ENCODE measurements at regions not wholly inside any gene's neighbourhood (a gene's known extent, or its start where the extent isn't known, plus 50 kb on each side); places are given as distances from the start of the nearest gene placed in this dataset.
A peak's percentile ranks its signal among the peaks of the same experiment; 100 is the strongest.

DNA sequence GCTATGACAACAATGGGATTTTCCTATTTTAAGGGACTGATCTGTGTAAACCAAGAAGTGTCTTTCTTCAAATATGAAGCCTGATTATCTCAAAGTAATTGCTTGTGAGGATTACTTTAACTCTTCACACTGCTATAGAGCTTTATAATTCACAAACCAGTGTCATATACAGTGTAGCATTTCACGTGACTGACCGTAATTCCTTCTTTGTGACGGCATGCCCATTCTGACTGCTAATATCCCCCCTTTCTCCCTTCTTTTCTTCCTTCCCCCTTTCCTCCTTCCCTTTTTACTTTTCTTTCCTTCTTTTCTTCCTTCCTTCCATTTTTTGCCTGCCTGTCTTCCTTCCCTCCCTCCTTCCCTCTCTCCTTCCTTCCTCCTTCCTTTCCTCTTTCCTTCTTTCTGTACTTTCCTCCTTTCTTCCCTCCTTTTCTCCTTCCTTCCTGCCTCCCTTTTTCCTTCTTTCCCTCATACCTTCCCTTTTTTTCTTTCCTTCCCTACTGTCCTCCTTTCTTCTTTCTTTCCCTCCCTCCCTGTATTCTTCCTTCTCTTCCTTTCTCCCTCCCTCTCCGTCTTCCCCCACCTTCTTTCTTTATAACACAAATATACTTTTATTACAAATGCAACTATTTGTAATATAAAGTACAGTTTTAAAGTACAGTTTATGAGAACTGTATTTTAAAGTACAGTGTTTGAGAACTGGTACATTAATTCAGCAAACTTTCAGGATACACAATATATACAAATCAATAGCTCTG, 75.0 kb upstream of the EXOC2 start:
- no peak overlapping the region for H3K4me2 ChIP-seq
- no peaks in the 10 kb centered on the region for H3K9me3 ChIP-seq
- no peak for TF ChIP-seq Cebpa-rat (IDR thresholded peaks at IDR 0.05)
- no peak overlapping the region for H3K4me3 ChIP-seq
- H3K4me1 ChIP-seq = peaks cover 19% of the 10 kb centered on the region
- H4K20me1 ChIP-seq = no peaks in the 10 kb centered on the region
- H3K27ac ChIP-seq = no peak overlapping the region
- no peak overlapping the region for H3K9ac ChIP-seq
- H3K36me3 ChIP-seq = no peaks in the 10 kb centered on the region
- H3K27me3 ChIP-seq = no peaks in the 10 kb centered on the region

GRCh38 chr6:766625-767024, 73.7 kb upstream of the EXOC2 start:
- Histone ChIP-seq H3K4me3 (no peak overlapping the region), H3K9me3 (no peaks in the 10 kb centered on the region), H3K36me3 (no peaks in the 10 kb centered on the region), H3K4me1 (peaks cover 21% of the 10 kb centered on the region), H4K20me1 (no peaks in the 10 kb centered on the region), H3K27ac (no peak overlapping the region), H3K9ac (no peak overlapping the region), H3K27me3 (no peaks in the 10 kb centered on the region), H3K4me2 (peak overlapping the region; percentile 55)
- TF ChIP-seq Cebpa-rat (IDR thresholded peaks at IDR 0.05) = no peak

DNA sequence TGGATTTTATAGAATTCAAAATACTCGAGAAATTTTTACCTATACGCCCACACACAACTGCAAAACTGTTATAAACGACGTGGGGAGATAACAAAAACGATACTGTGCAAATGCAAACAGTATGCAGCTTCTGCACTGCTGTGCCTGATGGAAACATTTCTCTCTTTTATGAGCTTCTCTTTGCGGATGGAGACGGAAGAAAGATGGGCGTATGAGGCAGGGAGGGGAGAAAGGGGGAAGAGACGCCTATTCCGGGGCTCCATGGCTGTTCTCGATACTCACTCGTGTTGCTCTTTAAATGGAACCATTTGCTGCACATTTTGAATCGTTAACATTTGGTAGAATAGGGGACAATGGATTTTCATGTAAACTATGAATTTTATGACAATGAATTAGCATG, 69.1 kb upstream of the EXOC2 start:
- H3K27ac ChIP-seq = no peak overlapping the region
- no peak overlapping the region for H3K4me3 ChIP-seq
- no peak for TF ChIP-seq Cebpa-rat (IDR thresholded peaks at IDR 0.05)
- H3K36me3 ChIP-seq = no peaks in the 10 kb centered on the region
- peaks cover 20% of the 10 kb centered on the region for H3K4me1 ChIP-seq
- H3K27me3 ChIP-seq = no peaks in the 10 kb centered on the region
- no peaks in the 10 kb centered on the region for H4K20me1 ChIP-seq
- no peak overlapping the region for H3K9ac ChIP-seq
- H3K9me3 ChIP-seq = no peaks in the 10 kb centered on the region
- H3K4me2 ChIP-seq = no peak overlapping the region

DNA sequence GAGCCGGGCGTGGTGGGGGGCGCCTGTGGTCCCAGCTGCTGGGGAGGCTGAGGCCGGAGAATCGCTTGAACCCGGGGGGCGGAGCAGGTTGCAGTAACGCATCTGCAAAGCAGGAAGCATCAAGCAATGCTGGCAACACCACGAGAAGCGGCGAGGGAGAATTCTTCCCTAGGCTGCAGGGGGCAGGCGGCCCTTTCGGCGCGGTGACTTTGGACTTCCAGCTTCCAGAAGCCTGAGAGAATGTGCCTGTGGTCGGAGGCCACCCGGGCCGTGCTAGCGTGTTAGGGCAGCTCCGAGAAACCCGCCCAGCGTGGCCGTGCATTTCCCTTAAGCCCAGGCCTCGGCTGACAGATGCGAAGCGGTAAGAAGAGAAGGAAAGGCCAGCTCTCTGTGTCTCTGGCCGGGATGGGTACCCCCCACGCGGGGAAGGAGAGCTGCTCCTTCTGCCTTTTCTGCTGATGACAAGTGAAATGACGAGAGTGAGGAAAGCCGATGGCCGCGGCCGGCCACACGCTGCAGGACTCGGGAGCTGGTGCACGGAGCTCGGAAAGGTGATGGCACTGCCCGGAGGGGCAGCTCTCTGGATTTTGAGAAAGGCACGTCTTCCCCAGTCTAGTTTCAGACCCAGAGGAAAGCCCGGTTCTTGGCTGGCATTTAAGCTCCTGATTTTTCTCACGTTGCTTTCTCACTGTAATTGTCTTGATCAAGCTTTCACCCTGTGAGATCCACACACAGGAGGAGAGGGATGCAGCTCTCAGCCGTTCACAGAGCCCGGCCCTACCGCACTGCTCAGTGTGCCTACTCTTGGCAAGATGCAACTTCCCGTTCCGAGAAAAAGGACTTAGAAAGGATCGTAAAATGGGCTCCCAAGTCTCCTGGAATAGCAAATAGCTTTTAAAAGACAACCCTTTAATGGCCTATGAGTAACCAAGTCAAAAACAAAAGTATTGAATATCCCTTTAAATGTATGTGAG, 68.3 kb upstream of the EXOC2 start:
- Histone ChIP-seq H3K4me1 (peaks cover 13% of the 10 kb centered on the region), H3K4me2 (no peak overlapping the region), H3K27ac (no peak overlapping the region), H3K9ac (no peak overlapping the region), H3K36me3 (no peaks in the 10 kb centered on the region), H4K20me1 (no peaks in the 10 kb centered on the region), H3K27me3 (no peaks in the 10 kb centered on the region), H3K9me3 (no peaks in the 10 kb centered on the region), H3K4me3 (no peak overlapping the region)
- TF ChIP-seq Cebpa-rat (IDR thresholded peaks at IDR 0.05) = no peak

DNA sequence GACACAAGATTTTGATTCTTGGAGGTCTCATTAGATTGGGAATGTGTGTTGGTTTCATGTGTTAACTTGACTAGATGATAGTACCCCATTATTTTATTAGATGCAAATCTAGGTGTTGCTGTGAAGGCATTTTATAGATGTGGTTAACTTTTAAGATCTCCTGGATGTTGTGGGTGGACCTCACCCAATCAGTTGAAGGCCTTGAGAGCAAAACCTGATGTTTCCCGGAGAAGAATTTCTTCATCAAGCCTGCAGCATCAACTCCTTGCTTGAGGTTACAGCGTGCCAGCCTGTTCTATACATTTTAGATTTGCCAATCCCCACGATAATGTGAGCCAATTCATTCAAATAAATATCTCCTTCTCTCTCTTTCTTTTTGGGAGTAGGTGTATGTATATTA, 66.8 kb upstream of the EXOC2 start:
- Histone ChIP-seq H3K36me3 (no peaks in the 10 kb centered on the region), H3K4me3 (no peak overlapping the region), H3K27ac (no peak overlapping the region), H3K27me3 (no peaks in the 10 kb centered on the region), H3K9ac (no peak overlapping the region), H4K20me1 (no peaks in the 10 kb centered on the region), H3K4me1 (peaks cover 13% of the 10 kb centered on the region), H3K4me2 (no peak overlapping the region), H3K9me3 (no peaks in the 10 kb centered on the region)
- no peak for TF ChIP-seq Cebpa-rat (IDR thresholded peaks at IDR 0.05)

GRCh38 chr6:756224-756623, 63.3 kb upstream of the EXOC2 start:
- H3K4me3 ChIP-seq = no peak overlapping the region

DNA sequence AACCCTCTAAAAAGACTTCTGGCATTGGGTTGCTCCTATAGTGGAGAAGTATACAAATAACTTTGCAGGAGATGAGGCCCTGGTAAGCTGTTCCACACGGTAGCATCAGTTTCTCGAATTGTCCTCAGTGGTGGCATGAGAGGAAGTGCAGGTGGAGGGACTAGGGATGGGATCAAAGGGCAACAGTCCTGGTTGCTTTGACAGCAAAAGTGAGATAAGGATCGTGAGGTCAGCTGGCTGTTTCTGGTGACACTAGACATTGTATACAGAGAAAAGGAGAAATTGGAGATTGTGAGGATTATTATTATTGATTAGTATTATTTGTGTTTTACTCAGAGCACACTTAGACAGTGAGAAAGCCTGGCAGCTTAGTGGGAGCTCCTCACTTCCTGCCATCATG, 61.3 kb upstream of the EXOC2 start:
- Histone ChIP-seq H3K4me1 (no peaks in the 10 kb centered on the region), H3K9ac (no peak overlapping the region), H3K36me3 (no peaks in the 10 kb centered on the region), H3K4me2 (no peak overlapping the region), H3K9me3 (no peaks in the 10 kb centered on the region), H3K27ac (no peak overlapping the region), H3K4me3 (no peak overlapping the region), H4K20me1 (no peaks in the 10 kb centered on the region), H3K27me3 (no peaks in the 10 kb centered on the region)
- no peak for TF ChIP-seq Cebpa-rat (IDR thresholded peaks at IDR 0.05)

More at GRCh38 chr6:756224-756623, 63.3 kb upstream of the EXOC2 start:
- Histone ChIP-seq H3K4me2 (no peak overlapping the region), H3K9ac (no peak overlapping the region), H3K4me1 (no peaks in the 10 kb centered on the region), H3K9me3 (no peaks in the 10 kb centered on the region), H4K20me1 (no peaks in the 10 kb centered on the region), H3K27me3 (no peaks in the 10 kb centered on the region), H3K27ac (no peak overlapping the region), H3K36me3 (no peaks in the 10 kb centered on the region)
- TF ChIP-seq Cebpa-rat (IDR thresholded peaks at IDR 0.05) = no peak

DNA sequence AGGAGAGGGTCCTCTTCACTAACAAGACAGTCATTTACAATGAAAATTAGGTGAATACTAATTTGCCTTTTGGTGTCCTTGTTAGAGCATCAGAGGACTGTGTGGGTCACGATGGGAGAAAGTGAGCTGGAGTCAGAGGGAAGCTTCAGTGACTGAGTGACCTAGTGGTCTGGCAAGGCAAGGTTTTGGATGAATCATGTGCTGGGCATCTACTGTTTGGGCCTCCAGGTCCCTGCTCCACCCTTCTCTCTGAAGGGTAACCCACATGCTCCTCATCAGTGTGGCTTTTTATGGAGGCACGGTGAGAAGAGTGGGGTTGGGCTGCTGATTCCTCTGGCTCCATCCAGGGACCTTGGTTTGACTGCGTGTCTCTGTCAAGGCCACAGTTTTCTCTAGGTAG, 60.5 kb upstream of the EXOC2 start:
- H3K27me3 ChIP-seq = no peaks in the 10 kb centered on the region
- H3K9ac ChIP-seq = no peak overlapping the region

DNA sequence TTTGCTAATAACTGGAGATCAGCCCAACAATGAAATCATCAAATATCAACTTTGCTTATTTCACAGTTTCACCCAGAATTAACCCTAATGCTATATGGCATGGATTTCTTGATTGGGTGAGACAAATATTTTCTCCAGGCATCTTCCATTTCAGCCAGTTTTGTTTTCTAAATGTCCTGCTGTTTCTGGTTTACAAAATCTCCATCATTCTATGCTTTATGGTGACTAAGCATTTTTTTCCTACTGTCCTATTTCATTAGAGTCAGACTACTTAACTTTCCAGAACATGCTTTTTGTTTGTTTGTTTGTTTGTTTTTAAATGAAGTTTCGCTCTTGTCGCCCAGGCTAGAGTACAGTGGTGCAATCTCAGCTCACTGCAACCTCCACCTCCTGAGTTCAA, 59.5 kb upstream of the EXOC2 start:
- Histone ChIP-seq H3K27me3 (no peaks in the 10 kb centered on the region), H3K9me3 (no peaks in the 10 kb centered on the region), H4K20me1 (no peaks in the 10 kb centered on the region), H3K36me3 (no peaks in the 10 kb centered on the region), H3K9ac (no peak overlapping the region), H3K4me1 (no peaks in the 10 kb centered on the region), H3K4me3 (no peak overlapping the region), H3K4me2 (no peak overlapping the region), H3K27ac (no peak overlapping the region)
- no peak for TF ChIP-seq Cebpa-rat (IDR thresholded peaks at IDR 0.05)

More for the DNA sequence above, 60.5 kb upstream of the EXOC2 start:
- H4K20me1 ChIP-seq = no peaks in the 10 kb centered on the region
- H3K27ac ChIP-seq = no peak overlapping the region
- no peak for TF ChIP-seq Cebpa-rat (IDR thresholded peaks at IDR 0.05)
- H3K4me1 ChIP-seq = no peaks in the 10 kb centered on the region
- no peaks in the 10 kb centered on the region for H3K9me3 ChIP-seq
- no peak overlapping the region for H3K4me2 ChIP-seq
- no peaks in the 10 kb centered on the region for H3K36me3 ChIP-seq
- no peak overlapping the region for H3K4me3 ChIP-seq

DNA sequence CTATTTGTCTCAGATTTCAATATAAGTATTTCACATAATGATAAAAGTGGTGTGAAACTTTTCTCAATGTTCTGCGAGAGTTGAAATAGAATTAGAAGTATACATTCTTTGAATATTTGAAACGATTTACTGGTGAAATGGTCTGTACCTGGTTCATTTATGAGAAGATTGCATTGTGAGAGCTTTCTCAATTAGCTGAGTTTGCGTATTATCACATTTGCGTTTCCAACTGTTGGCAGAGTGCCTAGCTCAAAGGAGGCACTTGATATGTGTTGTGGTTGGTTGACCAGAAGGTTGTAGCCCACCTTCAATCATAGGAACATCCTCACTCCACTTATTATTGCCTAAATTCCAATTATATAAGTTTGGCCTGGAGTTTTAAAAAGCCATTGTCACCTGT, 58.8 kb upstream of the EXOC2 start:
- no peak overlapping the region for H3K4me2 ChIP-seq
- no peaks in the 10 kb centered on the region for H3K9me3 ChIP-seq
- no peak overlapping the region for H3K9ac ChIP-seq
- no peak overlapping the region for H3K4me3 ChIP-seq
- no peaks in the 10 kb centered on the region for H3K4me1 ChIP-seq
- no peak overlapping the region for H3K27ac ChIP-seq
- H3K36me3 ChIP-seq = no peaks in the 10 kb centered on the region
- H3K27me3 ChIP-seq = no peaks in the 10 kb centered on the region
- TF ChIP-seq Cebpa-rat (IDR thresholded peaks at IDR 0.05) = no peak
- H4K20me1 ChIP-seq = no peaks in the 10 kb centered on the region

Data from BLaER1 (cell line).